ENCODE measurements at regions not wholly inside any gene's neighbourhood (a gene's known extent, or its start where the extent isn't known, plus 50 kb on each side); places are given as distances from the start of the nearest gene placed in this dataset.

- TF ChIP-seq PATZ1 (CRISPR knock-in tag; IDR thresholded peaks at IDR 0.05; ENCODE audit: borderline replicate concordance) (no peak), POU6F1 (CRISPR knock-in tag; IDR thresholded peaks at IDR 0.05; ENCODE audit: borderline replicate concordance, low read depth) (no peak), CREB5 (CRISPR knock-in tag; IDR thresholded peaks at IDR 0.05; ENCODE audit: low read depth) (no peak), BACH2 (CRISPR knock-in tag; IDR thresholded peaks at IDR 0.05; ENCODE audit: borderline replicate concordance) (no peak), PPARA (CRISPR knock-in tag; IDR thresholded peaks at IDR 0.05; ENCODE audit: borderline replicate concordance) (no peak), ZNF565 (CRISPR knock-in tag; conservative IDR thresholded peaks at IDR 0.05; ENCODE audit: low read depth) (no peak), ZNF8 (CRISPR knock-in tag; IDR thresholded peaks at IDR 0.05) (no peak), SNAI2 (CRISPR knock-in tag; IDR thresholded peaks at IDR 0.05) (no peak), OSR1 (CRISPR knock-in tag; IDR thresholded peaks at IDR 0.05) (no peak)
These were observed 127.9 kb downstream of the BUD13 start (continued) for GRCh38 chr11:116644941-116645305.

GRCh38 chr11:116644201-116644940, 128.4 kb downstream of the BUD13 start:
- TF ChIP-seq ZC3H10 (CRISPR knock-in tag; IDR thresholded peaks at IDR 0.05) (no peak), GLIS3 (CRISPR knock-in tag; IDR thresholded peaks at IDR 0.05) (no peak), ZFP30 (CRISPR knock-in tag; IDR thresholded peaks at IDR 0.05) (no peak), CSDC2 (CRISPR knock-in tag; IDR thresholded peaks at IDR 0.05) (no peak), ISL1 (CRISPR knock-in tag; IDR thresholded peaks at IDR 0.05) (no peak), TSHZ2 (CRISPR knock-in tag; IDR thresholded peaks at IDR 0.05) (no peak), TOX (CRISPR knock-in tag; IDR thresholded peaks at IDR 0.05; ENCODE audit: borderline replicate concordance) (no peak), SNAI2 (CRISPR knock-in tag; IDR thresholded peaks at IDR 0.05) (no peak), OSR1 (CRISPR knock-in tag; IDR thresholded peaks at IDR 0.05) (no peak), ARNTL (CRISPR knock-in tag; IDR thresholded peaks at IDR 0.05; ENCODE audit: borderline replicate concordance, low read depth) (no peak)
- ATAC-seq: no peak

GRCh38 chr11:116643521-116643920, 129.3 kb downstream of the BUD13 start:
- TF ChIP-seq POU6F1 (CRISPR knock-in tag; IDR thresholded peaks at IDR 0.05; ENCODE audit: borderline replicate concordance, low read depth) (no peak), CREB5 (CRISPR knock-in tag; IDR thresholded peaks at IDR 0.05; ENCODE audit: low read depth) (no peak), OSR1 (CRISPR knock-in tag; IDR thresholded peaks at IDR 0.05) (no peak), TSHZ2 (CRISPR knock-in tag; IDR thresholded peaks at IDR 0.05) (no peak), GLIS3 (CRISPR knock-in tag; IDR thresholded peaks at IDR 0.05) (no peak)

More at GRCh38 chr11:116643521-116643920, 129.3 kb downstream of the BUD13 start:
- ATAC-seq: no peak
